DND-41 (cell line): ENCODE measurements at regions not wholly inside any gene's neighbourhood (a gene's known extent, or its start where the extent isn't known, plus 50 kb on each side); places are given as distances from the start of the nearest gene placed in this dataset.

Source experiments
- ATAC-seq: fragments of 200-7000 bp; cut with Tn5 transposase; 3 replicates; pipeline ENCODE4 v1.9.1; 2021; ENCODE audit warnings: low read depth; ENCODE audit not compliant: insufficient read depth
- DNase-seq: peaks from one replicate; pipeline ENCODE4 v3.0.0-alpha.2; 2020
- H2AFZ ChIP-seq: 2 replicates; pipeline ENCODE4 v1.6.0; 2012; ENCODE audit warnings: low read depth, low read length
- H3K27ac ChIP-seq: 2 replicates; pipeline ENCODE4 v1.5.1; 2012; ENCODE audit warnings: low read length, inconsistent platforms
- H3K27me3 ChIP-seq: fragments of 200-600 bp; sonication (generic); 2 replicates; pipeline ENCODE4 v1.6.0; 2012; ENCODE audit warnings: low read length, mild to moderate bottlenecking, inconsistent platforms; ENCODE audit not compliant: insufficient read depth, poor library complexity
- H3K36me3 ChIP-seq: 2 replicates; pipeline ENCODE4 v1.5.1; 2012; ENCODE audit warnings: low read length, inconsistent platforms; ENCODE audit not compliant: insufficient read depth
- H3K4me1 ChIP-seq: 2 replicates; pipeline ENCODE4 v1.5.1; 2012; ENCODE audit warnings: mild to moderate bottlenecking, low read length; ENCODE audit not compliant: insufficient read depth
- H3K4me2 ChIP-seq: 2 replicates; pipeline ENCODE4 v1.6.0; 2012; ENCODE audit warnings: mild to moderate bottlenecking, moderate library complexity, low read length, inconsistent platforms; ENCODE audit not compliant: insufficient read depth
- H3K4me3 ChIP-seq, 2 experiments: fragments of 200-600 bp in 1 of 2; shearing (Covaris generic) in 1 of 2; 2 replicates each; pipeline ENCODE4 v1.5.1; 2012 to 2016; ENCODE audit warnings: inconsistent platforms in 2 of 2, low read length in 2 of 2, mild to moderate bottlenecking in 2 of 2, low read depth in 1 of 2, moderate library complexity in 1 of 2
- H3K79me2 ChIP-seq: 2 replicates; pipeline ENCODE4 v1.6.0; 2012; ENCODE audit warnings: low read length, inconsistent platforms; ENCODE audit not compliant: insufficient read depth
- H3K9ac ChIP-seq: 2 replicates; pipeline ENCODE4 v1.6.0; 2012; ENCODE audit warnings: low read depth, mild to moderate bottlenecking, inconsistent platforms, low read length, moderate library complexity
- H3K9me3 ChIP-seq: 2 replicates; pipeline ENCODE4 v1.5.1; 2012; ENCODE audit warnings: low read length, moderate library complexity, mild to moderate bottlenecking, inconsistent platforms; ENCODE audit not compliant: insufficient read depth, severe bottlenecking
- H4K20me1 ChIP-seq: 2 replicates; pipeline ENCODE4 v1.6.0; 2012; ENCODE audit warnings: low read length; ENCODE audit not compliant: insufficient read depth
- CTCF ChIP-seq: IDR thresholded peaks from 2 replicates; pipeline ENCODE4 v1.5.1; 2012; ENCODE audit warnings: borderline replicate concordance, low read length, moderate library complexity, mild to moderate bottlenecking; ENCODE audit not compliant: poor library complexity, severe bottlenecking; ENCODE audit errors: extremely low read depth
- EZH2 ChIP-seq: IDR thresholded peaks from 3 replicates; pipeline ENCODE4 v1.6.1; 2012; ENCODE audit warnings: borderline replicate concordance, low read depth, mild to moderate bottlenecking, moderate library complexity, low read length, inconsistent platforms; ENCODE audit not compliant: severe bottlenecking

- Histone ChIP-seq H3K4me2 (no peak overlapping the region), H2AFZ (no peak overlapping the region), H3K27ac (no peak overlapping the region), H3K36me3 (no peaks in the 10 kb centered on the region), H3K4me3 (no peak overlapping the region), H3K27me3 (no peaks in the 10 kb centered on the region), H3K4me1 (no peaks in the 10 kb centered on the region), H3K9ac (no peak overlapping the region), H4K20me1 (no peaks in the 10 kb centered on the region), H3K9me3 (no peaks in the 10 kb centered on the region), H3K79me2 (no peaks in the 10 kb centered on the region)
- no peak for DNase-seq
- ATAC-seq, result no peak
- no peak for TF ChIP-seq EZH2
- TF ChIP-seq CTCF, result no peak
Observed at GRCh38 chr6:168148231-168148849, 69.3 kb upstream of the FRMD1 start.

GRCh38 chr6:168147205-168147738 is 68.3 kb upstream of the FRMD1 start:
- Histone ChIP-seq H3K9ac (no peak overlapping the region), H3K27me3 (no peaks in the 10 kb centered on the region)

GRCh38 chr6:168145747-168146596 is 67.0 kb upstream of the FRMD1 start:
- Histone ChIP-seq H3K27me3 (no peaks in the 10 kb centered on the region), H3K4me3 (no peak overlapping the region), H4K20me1 (no peaks in the 10 kb centered on the region), H2AFZ (no peak overlapping the region), H3K79me2 (no peaks in the 10 kb centered on the region), H3K27ac (no peak overlapping the region), H3K4me2 (no peak overlapping the region), H3K9ac (no peak overlapping the region), H3K4me1 (no peaks in the 10 kb centered on the region), H3K36me3 (no peaks in the 10 kb centered on the region), H3K9me3 (no peaks in the 10 kb centered on the region)
- DNase-seq, result no peak
- no peak for ATAC-seq
- no peak for TF ChIP-seq EZH2
- no peak for TF ChIP-seq CTCF

More at GRCh38 chr6:168147205-168147738, 68.3 kb upstream of the FRMD1 start:
- DNase-seq (no peak), ATAC-seq (no peak)
- Histone ChIP-seq H3K4me2 (no peak overlapping the region), H3K27ac (no peak overlapping the region), H4K20me1 (no peaks in the 10 kb centered on the region), H3K4me3 (no peak overlapping the region), H3K9me3 (no peaks in the 10 kb centered on the region), H2AFZ (no peak overlapping the region), H3K4me1 (no peaks in the 10 kb centered on the region), H3K36me3 (no peaks in the 10 kb centered on the region), H3K79me2 (no peaks in the 10 kb centered on the region)
- TF ChIP-seq CTCF (no peak), EZH2 (no peak)
